ENCODE measurements at regions not wholly inside any gene's neighbourhood (a gene's known extent, or its start where the extent isn't known, plus 50 kb on each side); places are given as distances from the start of the nearest gene placed in this dataset.

DNA sequence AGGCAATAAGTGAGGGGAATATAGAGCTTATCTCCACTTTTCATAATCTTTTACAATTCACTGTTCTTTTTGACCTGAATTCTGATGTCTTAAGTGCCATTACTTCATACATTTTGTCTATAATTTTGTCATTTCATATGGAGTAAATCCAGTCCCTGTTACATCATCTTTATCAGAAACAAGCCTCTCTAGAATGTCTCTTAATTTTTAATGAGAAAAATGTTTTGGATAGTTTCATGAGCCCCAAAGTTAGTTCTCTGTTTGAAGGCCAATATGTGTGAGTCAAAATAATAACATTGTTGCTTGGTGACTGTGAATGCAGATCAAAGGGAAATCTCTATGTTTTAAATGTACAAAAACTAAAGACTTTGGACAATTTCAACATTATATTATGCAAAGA, 329.6 kb upstream of the ARRDC3 start:
- SMC1A ChIA-PET (ENCODE audit: uncharacterized antibody, unreplicated experiment): no interaction called here
- no peaks in the 10 kb centered on the region for H4K20me1 ChIP-seq (ENCODE audit: control insufficient read depth, insufficient read depth)
- CTCF ChIA-PET: no interaction called here
- intact Hi-C loops (cut with micrococcal nuclease; ENCODE audit: unreplicated experiment) (no loop called here), in situ Hi-C loops (cut with MboI) (no loop called here)
- no peak overlapping the region for H3K9ac ChIP-seq (ENCODE audit: control insufficient read depth, insufficient read depth, low read length)
- no peak overlapping the region for H3K4me2 ChIP-seq (ENCODE audit: control insufficient read depth, insufficient read depth)
- RAD21 ChIA-PET (ENCODE audit: unreplicated experiment): no interaction called here
- FAIRE-seq (no peak), ATAC-seq (no peak), DNase-seq (ENCODE audit: low read depth, low spot score) (no peak)
- POLR2A ChIA-PET: no interaction called here
- no peaks in the 10 kb centered on the region for H3K36me3 ChIP-seq (ENCODE audit: control insufficient read depth in 2 of 2, insufficient read depth in 2 of 2, low read length in 1 of 2)
- H3K4me3 ChIP-seq: no peak overlapping the region
- no peaks in the 10 kb centered on the region for H3K9me3 ChIP-seq (replicated peaks; ENCODE audit: control insufficient read depth, insufficient read depth, low read length)
- H3K27ac ChIP-seq (ENCODE audit: control insufficient read depth, insufficient read depth): no peak overlapping the region
- no peaks in the 10 kb centered on the region for H3K27me3 ChIP-seq (replicated peaks in 1 of 2; ENCODE audit: control insufficient read depth in 2 of 2, insufficient read depth in 2 of 2, low read length in 1 of 2)
- H3K4me1 ChIP-seq (ENCODE audit: control insufficient read depth, insufficient read depth, low read length): no peaks in the 10 kb centered on the region
- TF ChIP-seq CBX3 (IDR thresholded peaks at IDR 0.05; ENCODE audit: borderline replicate concordance, low read depth) (no peak), FOS (IDR thresholded peaks at IDR 0.05; ENCODE audit: borderline replicate concordance, extremely low read depth, insufficient read length) (no peak), E4F1 (IDR thresholded peaks at IDR 0.05; ENCODE audit: borderline replicate concordance, partially characterized antibody) (no peak), PBX3 (IDR thresholded peaks at IDR 0.05; ENCODE audit: insufficient replicate concordance, low read depth, low read length) (no peak), PML (IDR thresholded peaks at IDR 0.05; ENCODE audit: low read length) (no peak), ESRRA (IDR thresholded peaks at IDR 0.05; ENCODE audit: low read length) (no peak), SKIL (IDR thresholded peaks at IDR 0.05; ENCODE audit: low read depth, poor library complexity, severe bottlenecking) (no peak), GATAD2B (conservative IDR thresholded peaks at IDR 0.05; ENCODE audit: low read depth) (no peak), RAD51 (IDR thresholded peaks at IDR 0.05) (no peak), HDGF (IDR thresholded peaks at IDR 0.05) (no peak)
- TF ChIP-seq, protein P1, sequence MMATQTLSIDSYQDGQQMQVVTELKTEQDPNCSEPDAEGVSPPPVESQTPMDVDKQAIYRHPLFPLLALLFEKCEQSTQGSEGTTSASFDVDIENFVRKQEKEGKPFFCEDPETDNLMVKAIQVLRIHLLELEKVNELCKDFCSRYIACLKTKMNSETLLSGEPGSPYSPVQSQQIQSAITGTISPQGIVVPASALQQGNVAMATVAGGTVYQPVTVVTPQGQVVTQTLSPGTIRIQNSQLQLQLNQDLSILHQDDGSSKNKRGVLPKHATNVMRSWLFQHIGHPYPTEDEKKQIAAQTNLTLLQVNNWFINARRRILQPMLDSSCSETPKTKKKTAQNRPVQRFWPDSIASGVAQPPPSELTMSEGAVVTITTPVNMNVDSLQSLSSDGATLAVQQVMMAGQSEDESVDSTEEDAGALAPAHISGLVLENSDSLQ (IDR thresholded peaks at IDR 0.05): no peak
- BruUV-seq (replicated peaks): no TSS peak
- no peak overlapping the region for H2AFZ ChIP-seq (ENCODE audit: control insufficient read depth, low read depth, low read length)
- H3K79me2 ChIP-seq (ENCODE audit: control insufficient read depth, insufficient read depth, low read length): no peaks in the 10 kb centered on the region

Measured in GM12878 (cell line).